ENCODE measurements at regions not wholly inside any gene's neighbourhood (a gene's known extent, or its start where the extent isn't known, plus 50 kb on each side); places are given as distances from the start of the nearest gene placed in this dataset.

GRCh38 chr3:83868909-83869567 lies 1089.8 kb upstream of the CADM2 start:
- no peak overlapping the region for H3K4me3 Mint-ChIP-seq
- H3K9me3 Mint-ChIP-seq, result peaks cover 17% of the 10 kb centered on the region
- H3K36me3 Mint-ChIP-seq, result no peaks in the 10 kb centered on the region
- ATAC-seq, result no peak
- DNase-seq (ENCODE audit: low spot score in 2 of 2), result no peak
- H3K4me1 Mint-ChIP-seq, result no peaks in the 10 kb centered on the region
- no peak overlapping the region for H3K27ac Mint-ChIP-seq

- ATAC-seq (no peak), DNase-seq (ENCODE audit: low spot score in 2 of 2) (no peak)
- no peak overlapping the region for H3K4me3 Mint-ChIP-seq
- H3K4me1 Mint-ChIP-seq, result no peaks in the 10 kb centered on the region
- H3K36me3 Mint-ChIP-seq, result no peaks in the 10 kb centered on the region
- no peak overlapping the region for H3K27ac Mint-ChIP-seq
- H3K9me3 Mint-ChIP-seq, result peaks cover 14% of the 10 kb centered on the region
Measured at GRCh38 chr3:83873550-83873949, 1085.2 kb upstream of the CADM2 start.

GRCh38 chr3:83877910-83878309 lies 1080.9 kb upstream of the CADM2 start:
- no peak for DNase-seq (ENCODE audit: low spot score in 2 of 2)
- no peak overlapping the region for H3K4me3 Mint-ChIP-seq
- H3K9me3 Mint-ChIP-seq, result peaks cover 22% of the 10 kb centered on the region
- H3K36me3 Mint-ChIP-seq, result no peaks in the 10 kb centered on the region
- no peak overlapping the region for H3K27ac Mint-ChIP-seq
- H3K4me1 Mint-ChIP-seq, result no peaks in the 10 kb centered on the region
- ATAC-seq, result no peak

GRCh38 chr3:83882701-83883100 lies 1076.1 kb upstream of the CADM2 start:
- no peak overlapping the region for H3K27ac Mint-ChIP-seq
- peaks cover 27% of the 10 kb centered on the region for H3K9me3 Mint-ChIP-seq
- DNase-seq (ENCODE audit: low spot score in 2 of 2) (no peak), ATAC-seq (no peak)
- H3K4me1 Mint-ChIP-seq, result no peaks in the 10 kb centered on the region
- no peak overlapping the region for H3K4me3 Mint-ChIP-seq
- H3K36me3 Mint-ChIP-seq, result no peaks in the 10 kb centered on the region

- ATAC-seq, result no peak
- H3K27ac Mint-ChIP-seq, result no peak overlapping the region
Measured at GRCh38 chr3:83890039-83890762, 1068.6 kb upstream of the CADM2 start.

GRCh38 chr3:83890763-83891135 lies 1068.0 kb upstream of the CADM2 start:
- ATAC-seq (no peak), DNase-seq (ENCODE audit: low spot score in 2 of 2) (no peak)
- Mint-ChIP-seq H3K36me3 (no peaks in the 10 kb centered on the region), H3K9me3 (peaks cover 16% of the 10 kb centered on the region), H3K4me1 (no peaks in the 10 kb centered on the region), H3K4me3 (no peak overlapping the region), H3K27ac (no peak overlapping the region)

More at GRCh38 chr3:83890039-83890762, 1068.6 kb upstream of the CADM2 start:
- H3K4me3 Mint-ChIP-seq, result no peak overlapping the region
- DNase-seq (ENCODE audit: low spot score in 2 of 2), result no peak
- H3K4me1 Mint-ChIP-seq, result no peaks in the 10 kb centered on the region
- peaks cover 21% of the 10 kb centered on the region for H3K9me3 Mint-ChIP-seq
- H3K36me3 Mint-ChIP-seq, result no peaks in the 10 kb centered on the region

GRCh38 chr3:83894223-83894622 lies 1064.6 kb upstream of the CADM2 start:
- H3K4me3 Mint-ChIP-seq, result no peak overlapping the region
- ATAC-seq, result no peak

GRCh38 chr3:83895892-83896291 lies 1062.9 kb upstream of the CADM2 start:
- Mint-ChIP-seq H3K9me3 (peaks cover 18% of the 10 kb centered on the region), H3K4me1 (no peaks in the 10 kb centered on the region), H3K27ac (no peak overlapping the region), H3K4me3 (no peak overlapping the region), H3K36me3 (no peaks in the 10 kb centered on the region)
- ATAC-seq (no peak), DNase-seq (ENCODE audit: low spot score in 2 of 2) (no peak)

More at GRCh38 chr3:83894223-83894622, 1064.6 kb upstream of the CADM2 start:
- H3K4me1 Mint-ChIP-seq, result no peaks in the 10 kb centered on the region
- H3K9me3 Mint-ChIP-seq, result peaks cover 12% of the 10 kb centered on the region
- no peaks in the 10 kb centered on the region for H3K36me3 Mint-ChIP-seq
- H3K27ac Mint-ChIP-seq, result no peak overlapping the region
- DNase-seq (ENCODE audit: low spot score in 2 of 2), result no peak

- no peak for ATAC-seq
- Mint-ChIP-seq H3K36me3 (no peaks in the 10 kb centered on the region), H3K4me3 (no peak overlapping the region), H3K9me3 (peaks cover 19% of the 10 kb centered on the region), H3K27ac (no peak overlapping the region), H3K4me1 (no peaks in the 10 kb centered on the region)
- no peak for DNase-seq (ENCODE audit: low spot score in 2 of 2)
Measured at GRCh38 chr3:83902787-83903533, 1055.8 kb upstream of the CADM2 start.

GRCh38 chr3:83913381-83913780 lies 1045.4 kb upstream of the CADM2 start:
- no peaks in the 10 kb centered on the region for H3K36me3 Mint-ChIP-seq
- DNase-seq (ENCODE audit: low spot score in 2 of 2) (no peak), ATAC-seq (no peak)
- H3K4me3 Mint-ChIP-seq, result no peak overlapping the region
- no peak overlapping the region for H3K27ac Mint-ChIP-seq
- H3K4me1 Mint-ChIP-seq, result no peaks in the 10 kb centered on the region
- H3K9me3 Mint-ChIP-seq, result peaks cover 4% of the 10 kb centered on the region

- Mint-ChIP-seq H3K27ac (no peak overlapping the region), H3K4me1 (no peaks in the 10 kb centered on the region), H3K36me3 (no peaks in the 10 kb centered on the region), H3K4me3 (no peak overlapping the region), H3K9me3 (peaks cover 18% of the 10 kb centered on the region)
- no peak for ATAC-seq
- DNase-seq (ENCODE audit: low spot score in 2 of 2), result no peak
Measured at GRCh38 chr3:83926291-83926690, 1032.5 kb upstream of the CADM2 start.

- H3K9me3 Mint-ChIP-seq, result peaks cover 26% of the 10 kb centered on the region
- no peak for DNase-seq (ENCODE audit: low spot score in 2 of 2)
Measured at GRCh38 chr3:83928391-83928790, 1030.4 kb upstream of the CADM2 start.

GRCh38 chr3:83928903-83929302 lies 1029.9 kb upstream of the CADM2 start:
- no peak for DNase-seq (ENCODE audit: low spot score in 2 of 2)
- H3K9me3 Mint-ChIP-seq, result peaks cover 26% of the 10 kb centered on the region
- no peak overlapping the region for H3K4me3 Mint-ChIP-seq
- no peak for ATAC-seq
- H3K36me3 Mint-ChIP-seq, result no peaks in the 10 kb centered on the region
- no peak overlapping the region for H3K27ac Mint-ChIP-seq
- H3K4me1 Mint-ChIP-seq, result no peaks in the 10 kb centered on the region

More at GRCh38 chr3:83928391-83928790, 1030.4 kb upstream of the CADM2 start:
- Mint-ChIP-seq H3K4me3 (no peak overlapping the region), H3K36me3 (no peaks in the 10 kb centered on the region), H3K27ac (no peak overlapping the region), H3K4me1 (no peaks in the 10 kb centered on the region)
- no peak for ATAC-seq

- Mint-ChIP-seq H3K27ac (no peak overlapping the region), H3K4me3 (no peak overlapping the region), H3K9me3 (peaks cover 27% of the 10 kb centered on the region), H3K4me1 (no peaks in the 10 kb centered on the region), H3K36me3 (no peaks in the 10 kb centered on the region)
- no peak for ATAC-seq
- no peak for DNase-seq (ENCODE audit: low spot score in 2 of 2)
Measured at GRCh38 chr3:83934192-83935021, 1024.4 kb upstream of the CADM2 start.

GRCh38 chr3:83938491-83938890 lies 1020.3 kb upstream of the CADM2 start:
- DNase-seq (ENCODE audit: low spot score in 2 of 2) (no peak), ATAC-seq (no peak)
- H3K36me3 Mint-ChIP-seq, result no peaks in the 10 kb centered on the region
- H3K9me3 Mint-ChIP-seq, result peaks cover 15% of the 10 kb centered on the region
- H3K4me1 Mint-ChIP-seq, result no peaks in the 10 kb centered on the region
- H3K27ac Mint-ChIP-seq, result no peak overlapping the region
- H3K4me3 Mint-ChIP-seq, result no peak overlapping the region

Data from stimulated activated effector memory CD8-positive, alpha-beta T cell treated with anti-CD3 and anti-CD28 coated beads, Interleukin-12 subunit alpha, Interleukin-12 subunit beta, amount 100 ng/mL, for 72 hours (primary cell).